Dermis blood vessel endothelial cell (primary cell): ENCODE measurements at regions not wholly inside any gene's neighbourhood (a gene's known extent, or its start where the extent isn't known, plus 50 kb on each side); places are given as distances from the start of the nearest gene placed in this dataset.
"Not testable (repeated sequence)": the region's sequence is repeated elsewhere in the genome, so short reads cannot be mapped to it uniquely, and the experiment has no call there.

Experiments used
- DNase-seq: peaks from one replicate; pipeline ENCODE4 v3.0.0; 2010

- DNase-seq = no peak
These were observed 256.3 kb upstream of the SDK2 start for GRCh38 chr17:73900516-73900915.

DNA sequence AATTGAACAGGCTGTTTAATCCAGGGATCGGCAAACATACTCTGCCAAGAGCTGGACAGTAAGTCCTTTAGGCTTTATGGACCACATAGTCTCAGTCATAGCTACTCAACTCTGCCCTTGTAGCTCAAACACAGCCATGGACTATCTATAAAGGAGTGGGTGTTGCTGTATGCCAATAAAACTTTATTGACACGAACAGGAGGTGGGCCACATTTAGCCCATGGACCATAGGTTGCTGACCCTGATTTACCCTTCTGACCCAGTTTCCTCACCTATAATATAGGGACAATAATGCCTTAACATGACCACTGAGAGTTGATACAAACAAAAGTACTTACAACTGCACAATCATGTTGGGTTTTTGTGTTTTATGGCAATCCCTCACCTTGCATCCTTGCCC, 257.0 kb upstream of the SDK2 start:
- no peak for DNase-seq

GRCh38 chr17:73901661-73902415, 257.6 kb upstream of the SDK2 start:
- DNase-seq = no peak

GRCh38 chr17:73902416-73903181, 258.4 kb upstream of the SDK2 start:
- DNase-seq = no peak

DNA sequence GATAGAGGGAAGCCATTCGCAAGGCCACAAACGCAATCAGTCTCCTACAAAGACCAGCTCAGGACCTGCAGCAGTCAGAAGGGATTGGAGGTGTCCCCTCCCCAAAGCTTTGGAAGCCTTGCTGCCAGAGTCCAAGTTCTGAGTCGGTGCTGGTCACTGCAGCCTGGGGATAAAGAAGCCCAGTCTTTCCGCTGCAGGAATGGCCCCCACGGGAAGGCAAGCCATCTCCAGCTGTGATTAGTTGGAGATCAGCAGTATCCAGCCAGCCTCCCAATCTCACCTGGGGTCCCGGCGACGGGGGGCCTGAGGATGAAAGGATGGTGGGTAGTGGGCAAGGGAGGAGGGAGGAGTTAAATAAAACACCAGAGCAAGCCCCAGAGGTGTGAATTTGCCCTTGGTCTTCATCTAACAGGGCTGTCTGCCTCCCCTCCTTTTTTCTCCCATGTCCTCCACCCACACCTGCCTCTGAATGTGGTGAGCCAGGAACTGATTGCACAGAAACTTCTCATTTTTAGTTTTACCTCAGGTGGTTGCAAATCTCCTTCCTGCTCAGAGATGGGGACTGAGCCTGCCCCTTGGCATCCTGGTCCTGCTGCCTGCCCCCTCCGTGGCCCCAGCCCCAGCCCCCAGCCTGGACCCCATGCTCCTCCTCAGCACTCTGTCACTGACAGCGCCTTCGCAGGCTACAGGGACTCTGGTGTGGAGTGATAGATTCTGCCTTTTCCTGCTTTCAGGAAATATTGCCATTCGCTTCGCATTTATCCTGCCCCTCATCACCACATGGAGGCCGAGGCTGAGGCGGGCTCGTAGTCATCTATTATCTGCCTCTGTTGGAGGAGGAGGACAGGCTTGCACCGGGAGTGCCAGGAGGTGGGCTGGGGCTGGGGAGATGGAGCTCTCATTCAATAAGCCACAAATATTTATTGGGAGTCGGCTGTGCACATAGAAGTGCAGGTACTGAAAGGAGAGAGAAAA, 262.9 kb upstream of the SDK2 start:
- DNase-seq = no peak

GRCh38 chr17:73909186-73909585, 264.9 kb upstream of the SDK2 start:
- no peak for DNase-seq

GRCh38 chr17:73910206-73910605, 266.0 kb upstream of the SDK2 start:
- DNase-seq = no peak

DNA sequence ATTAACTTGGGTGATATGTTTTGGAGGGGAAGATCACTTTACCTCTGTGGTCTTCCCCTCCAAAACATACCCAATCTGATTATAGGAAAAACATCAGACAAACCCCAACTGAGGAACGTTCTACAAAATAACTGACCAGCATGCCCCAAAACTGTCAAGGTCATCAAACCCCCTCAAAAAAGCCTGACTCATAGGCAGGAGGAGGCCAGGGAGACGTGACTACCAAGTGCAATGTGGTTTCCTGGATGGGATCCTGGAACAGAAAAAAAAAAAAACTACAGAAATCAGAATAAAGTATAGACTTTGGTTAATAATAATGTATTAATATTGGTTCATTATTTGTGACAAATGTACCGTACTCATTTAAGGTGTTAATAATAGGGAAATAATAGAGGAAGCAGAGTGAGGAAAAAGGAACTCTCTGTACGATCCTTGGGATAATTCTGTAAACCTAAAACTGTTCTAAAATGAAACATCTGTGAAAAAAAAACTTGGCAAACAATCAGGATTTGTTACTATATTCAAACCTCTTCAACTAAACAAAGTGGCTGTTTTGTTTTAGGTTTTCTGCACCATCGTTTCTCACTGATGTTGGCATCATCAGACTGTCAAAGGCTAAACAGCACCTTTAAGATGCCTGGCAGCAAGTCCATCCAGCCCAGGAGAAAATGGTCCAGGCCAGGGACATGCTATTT, 266.7 kb upstream of the SDK2 start:
- DNase-seq = no peak

DNA sequence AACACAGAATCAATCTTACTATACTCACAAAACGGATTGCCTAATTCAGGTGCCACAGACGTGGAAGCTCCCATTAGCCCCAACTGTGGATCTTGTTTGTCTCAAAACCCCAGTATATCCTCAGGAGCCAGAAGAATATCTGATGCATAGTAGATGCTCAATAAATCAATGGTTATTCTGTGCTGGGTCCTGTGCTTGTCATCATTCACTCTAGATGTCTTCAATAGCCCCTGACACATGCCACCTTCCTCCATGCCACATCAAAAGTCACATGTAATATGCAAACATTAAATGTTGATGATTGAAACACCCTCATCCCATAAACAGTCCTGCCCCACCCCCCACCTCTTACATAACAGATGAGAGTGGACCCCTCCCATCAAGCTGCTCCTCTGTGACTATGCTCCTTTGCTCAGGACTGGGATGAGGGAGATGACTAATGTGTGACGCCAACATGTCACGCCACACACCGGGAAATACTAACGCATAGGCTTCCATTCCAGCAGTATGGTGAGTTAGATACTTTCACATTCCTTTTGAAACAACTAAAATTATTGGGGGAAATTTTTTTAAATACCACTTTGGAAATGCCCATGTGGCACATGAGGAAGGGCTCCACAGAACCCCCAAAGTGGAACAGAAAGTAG, 267.6 kb upstream of the SDK2 start:
- no peak for DNase-seq

GRCh38 chr17:73912373-73912746, 268.1 kb upstream of the SDK2 start:
- no peak for DNase-seq

DNA sequence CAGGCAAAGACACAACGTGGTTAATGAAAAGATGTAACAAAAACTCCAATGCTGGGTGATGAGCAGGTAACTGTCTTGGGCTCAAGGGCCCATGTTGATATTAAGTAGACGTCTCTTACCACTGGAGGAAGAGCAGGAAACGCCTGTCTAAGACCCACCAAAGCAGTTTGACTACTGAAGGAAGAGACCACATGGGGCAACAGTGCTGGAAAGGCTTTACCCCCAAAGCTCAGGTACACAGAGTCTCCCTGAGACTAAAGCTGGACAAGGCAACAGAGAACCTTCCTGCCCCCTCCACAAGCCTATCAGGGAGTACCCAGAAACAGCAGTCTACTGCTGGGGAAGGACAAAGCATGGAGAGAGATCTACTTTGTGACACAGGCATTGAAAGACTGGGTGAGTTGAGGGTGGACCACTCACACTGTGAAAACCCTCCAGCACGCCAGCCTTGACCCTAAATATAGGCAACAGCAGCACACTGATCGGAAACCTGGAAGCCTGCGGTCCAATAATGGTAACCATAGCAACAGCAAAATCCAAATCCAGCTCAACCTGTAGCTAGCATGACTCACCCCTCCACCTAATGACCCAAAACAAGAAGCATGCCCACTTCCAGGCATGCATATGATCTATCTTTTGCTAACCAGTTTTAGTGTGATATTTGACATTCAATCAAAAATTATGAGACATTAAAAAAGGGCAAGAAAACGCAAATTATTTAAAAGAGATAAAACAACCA, 270.5 kb upstream of the SDK2 start:
- no peak for DNase-seq

DNA sequence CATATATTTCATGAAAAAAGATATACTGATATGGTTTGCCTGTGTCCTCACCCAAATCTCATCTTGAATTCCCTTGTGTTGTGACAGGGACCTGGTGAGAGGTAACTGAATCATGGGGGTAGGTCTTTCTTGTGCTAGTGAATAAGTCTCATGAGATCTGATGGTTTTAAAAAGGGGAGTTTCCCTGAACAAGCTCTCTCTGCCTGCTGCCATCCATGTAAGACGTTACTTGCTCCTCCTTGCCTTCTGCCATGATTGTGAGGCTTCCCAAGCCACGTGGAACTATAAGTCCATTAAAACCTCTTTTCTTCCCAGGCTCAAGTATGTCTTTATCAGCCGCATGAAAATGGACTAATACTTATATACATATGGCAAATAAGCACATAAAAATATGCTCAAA, 274.8 kb upstream of the SDK2 start:
- not testable (repeated sequence) for DNase-seq

DNA sequence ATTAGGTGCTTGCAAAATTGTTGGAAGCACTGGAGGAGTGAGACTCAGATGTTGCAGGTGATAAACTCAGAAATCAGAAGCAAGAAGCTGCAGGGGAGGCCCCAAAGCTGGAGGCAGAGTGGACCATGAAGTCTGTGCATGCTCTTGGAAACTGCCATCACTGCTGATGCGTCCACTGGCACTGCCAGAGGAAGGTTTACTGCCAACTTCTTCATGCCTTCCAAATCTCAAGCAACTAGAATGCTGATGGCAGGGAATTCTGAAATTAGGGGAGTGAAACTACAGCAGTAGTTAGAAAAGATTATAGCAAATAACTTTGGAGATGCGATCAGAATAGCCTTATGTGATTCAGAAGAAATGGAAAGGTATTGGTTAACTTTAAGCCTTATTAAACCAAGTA, 277.1 kb upstream of the SDK2 start:
- no peak for DNase-seq

DNA sequence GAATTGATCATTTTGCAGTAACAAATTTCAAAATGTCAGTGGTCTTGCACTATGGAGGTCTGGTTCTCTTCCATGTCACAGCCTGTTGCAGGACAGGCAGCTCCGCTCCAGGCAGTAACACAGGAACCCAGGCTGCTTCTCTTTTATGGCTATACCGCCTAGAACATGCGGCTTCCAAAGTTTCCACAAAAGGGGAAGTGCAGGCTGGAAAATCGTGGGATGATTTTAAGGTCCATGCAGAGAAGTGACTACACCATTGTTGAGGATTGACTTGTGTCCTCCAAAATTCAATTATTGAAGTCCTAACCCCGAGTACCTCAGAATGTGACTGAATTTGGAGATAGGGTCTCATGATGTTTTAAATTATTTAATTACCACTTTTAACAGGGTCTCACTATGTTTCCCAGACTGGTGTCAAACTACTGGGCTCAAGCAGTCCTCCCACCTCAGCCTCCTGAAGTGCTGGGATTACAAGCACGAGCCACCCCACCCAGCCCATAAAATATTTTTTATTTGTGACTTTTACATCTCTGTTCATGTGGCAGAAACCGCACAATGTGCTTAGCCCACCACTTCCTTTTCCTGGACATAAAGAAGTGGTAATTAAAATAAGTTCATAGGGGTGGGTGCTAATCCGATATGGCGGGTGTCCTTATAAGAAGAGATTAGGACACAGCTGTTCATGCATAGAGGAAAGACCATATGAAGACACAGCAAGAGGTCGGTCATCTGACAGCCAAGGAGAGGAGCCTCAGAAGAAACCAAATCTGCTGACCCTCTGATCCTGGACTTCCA, 279.2 kb upstream of the RPL38 start:
- no peak for DNase-seq

DNA sequence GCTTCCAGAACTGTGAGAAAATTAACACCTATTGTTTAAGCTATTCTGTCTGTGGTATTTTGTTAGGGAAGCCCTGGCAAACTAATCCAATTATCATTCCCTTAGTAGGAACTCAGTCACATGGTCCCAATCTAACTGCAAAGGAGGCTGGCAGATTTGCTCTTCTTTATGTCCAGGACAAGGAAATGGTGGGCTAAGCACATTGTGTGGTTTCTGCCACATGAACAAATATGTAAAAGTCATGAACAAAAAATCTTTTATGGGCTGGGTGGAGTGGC, 278.6 kb upstream of the RPL38 start:
- DNase-seq = no peak

- DNase-seq = no peak
These were observed 273.5 kb upstream of the RPL38 start for GRCh38 chr17:73929860-73930430.

GRCh38 chr17:73932216-73932749, 271.2 kb upstream of the RPL38 start:
- no peak for DNase-seq

GRCh38 chr17:73933164-73933766, 270.2 kb upstream of the RPL38 start:
- DNase-seq = no peak

- DNase-seq = no peak
These were observed 269.6 kb upstream of the RPL38 start for GRCh38 chr17:73933871-73934270.

DNA sequence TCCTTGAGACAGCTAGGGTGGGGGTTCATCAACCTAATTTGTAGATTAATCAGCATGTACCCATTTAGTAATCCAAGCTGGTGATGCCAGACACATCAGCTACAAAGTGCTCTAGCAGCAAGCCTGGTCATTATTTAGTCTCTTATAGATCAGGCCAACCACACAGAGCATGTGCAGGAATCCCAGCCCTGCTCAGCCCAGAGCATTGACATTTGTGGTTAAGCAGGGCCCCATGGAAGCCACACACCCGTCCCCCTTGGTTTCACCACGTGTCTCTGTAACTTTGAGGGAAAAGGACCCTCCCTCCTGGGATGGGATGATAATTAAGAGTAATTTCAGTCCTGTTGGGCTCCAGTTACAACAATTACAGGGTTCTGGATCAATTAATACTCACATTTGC, 268.8 kb upstream of the RPL38 start:
- no peak for DNase-seq
